ENCODE measurements at regions not wholly inside any gene's neighbourhood (a gene's known extent, or its start where the extent isn't known, plus 50 kb on each side); places are given as distances from the start of the nearest gene placed in this dataset.

GRCh38 chr11:43582863-43583462 lies 97.6 kb upstream of the HSD17B12 start:
- Histone ChIP-seq H2BK15ac (ENCODE audit: low read length) (no peak overlapping the region), H3K4me3 (ENCODE audit: low read length in 2 of 2) (peak overlapping the region in 1 of 2 donors; percentile 18), H3K18ac (ENCODE audit: low read length) (no peak overlapping the region), H2BK120ac (ENCODE audit: low read depth, low read length) (no peak overlapping the region), H3K9ac (ENCODE audit: low read depth, low read length, poor library complexity) (peak overlapping the region; percentile 73), H3K4me2 (ENCODE audit: insufficient read depth, low read length, poor library complexity, severe bottlenecking) (peak overlapping the region; percentile 30), H3K27me3 (ENCODE audit: control insufficient read depth in 3 of 3, insufficient read depth in 3 of 3, low read depth in 1 of 3, low read length in 3 of 3) (peaks cover 33 to 98% (median 68%) of the 10 kb centered on the region in 3 experiments), H3K9me3 (replicated peaks in 1 of 2; ENCODE audit: control insufficient read depth in 2 of 2, insufficient read depth in 1 of 2, low read depth in 1 of 2, low read length in 2 of 2) (peaks cover 0 to 1% of the 10 kb centered on the region in 2 donors), H2AFZ (ENCODE audit: low read length) (peak overlapping the region; percentile 69), H2BK5ac (ENCODE audit: low read length) (no peak overlapping the region), H3K14ac (ENCODE audit: low read length) (no peak overlapping the region), H2BK12ac (ENCODE audit: low read length) (no peak overlapping the region), H3K4me1 (ENCODE audit: control insufficient read depth in 2 of 2, insufficient read depth in 1 of 2, low read depth in 1 of 2, low read length in 2 of 2) (peaks cover 2 to 17% of the 10 kb centered on the region in 2 donors), H3K4ac (ENCODE audit: low read length) (no peak overlapping the region), H3K27ac (replicated peaks; ENCODE audit: low read length) (no peak overlapping the region), H2AK5ac (ENCODE audit: low read depth, low read length) (no peak overlapping the region), H3K36me3 (replicated peaks in 1 of 2; ENCODE audit: control insufficient read depth in 2 of 2, insufficient read depth in 2 of 2, low read length in 2 of 2) (no peaks in the 10 kb centered on the region), H3K79me1 (ENCODE audit: low read depth, low read length) (no peaks in the 10 kb centered on the region), H4K91ac (ENCODE audit: low read depth, low read length, poor library complexity) (no peak overlapping the region), H3K23ac (ENCODE audit: low read depth, low read length, poor library complexity) (peak overlapping the region; percentile 83), H4K8ac (ENCODE audit: low read depth, low read length) (peak overlapping the region; percentile 19)
- no peak for DNase-seq (ENCODE audit: low spot score)
- WGBS, 2 donors (ENCODE audit: extremely low coverage in 2 of 2, insufficient read length in 2 of 2, insufficient replicate concordance in 1 of 2): no CpG with 5 or more reads among the region's 26 CpGs

GRCh38 chr11:43583548-43583947 lies 97.0 kb upstream of the HSD17B12 start:
- no peak overlapping the region for H3K18ac ChIP-seq (ENCODE audit: low read length)
- no peak overlapping the region for H2BK15ac ChIP-seq (ENCODE audit: low read length)
- H2AFZ ChIP-seq (ENCODE audit: low read length): peak overlapping the region; percentile 69
- peaks cover 29 to 96% (median 62%) of the 10 kb centered on the region in 3 experiments for H3K27me3 ChIP-seq (ENCODE audit: control insufficient read depth in 3 of 3, insufficient read depth in 3 of 3, low read depth in 1 of 3, low read length in 3 of 3)
- H3K4me2 ChIP-seq (ENCODE audit: insufficient read depth, low read length, poor library complexity, severe bottlenecking): no peak overlapping the region
- H3K14ac ChIP-seq (ENCODE audit: low read length): no peak overlapping the region
- no peak overlapping the region for H2BK120ac ChIP-seq (ENCODE audit: low read depth, low read length)
- no peak overlapping the region for H3K4me3 ChIP-seq (ENCODE audit: low read length in 2 of 2)
- no peak overlapping the region for H2AK5ac ChIP-seq (ENCODE audit: low read depth, low read length)
- H4K8ac ChIP-seq (ENCODE audit: low read depth, low read length): no peak overlapping the region
- WGBS, 2 donors (ENCODE audit: extremely low coverage in 2 of 2, insufficient read length in 2 of 2, insufficient replicate concordance in 1 of 2): no CpG with 5 or more reads among the region's 6 CpGs
- peaks cover 0 to 1% of the 10 kb centered on the region in 2 donors for H3K9me3 ChIP-seq (replicated peaks in 1 of 2; ENCODE audit: control insufficient read depth in 2 of 2, insufficient read depth in 1 of 2, low read depth in 1 of 2, low read length in 2 of 2)
- no peak for DNase-seq (ENCODE audit: low spot score)
- H3K4ac ChIP-seq (ENCODE audit: low read length): no peak overlapping the region
- H3K27ac ChIP-seq (replicated peaks; ENCODE audit: low read length): no peak overlapping the region
- H3K23ac ChIP-seq (ENCODE audit: low read depth, low read length, poor library complexity): no peak overlapping the region
- no peak overlapping the region for H4K91ac ChIP-seq (ENCODE audit: low read depth, low read length, poor library complexity)
- H3K36me3 ChIP-seq (replicated peaks in 1 of 2; ENCODE audit: control insufficient read depth in 2 of 2, insufficient read depth in 2 of 2, low read length in 2 of 2): no peaks in the 10 kb centered on the region
- H3K79me1 ChIP-seq (ENCODE audit: low read depth, low read length): no peaks in the 10 kb centered on the region
- peaks cover 2 to 14% of the 10 kb centered on the region in 2 donors for H3K4me1 ChIP-seq (ENCODE audit: control insufficient read depth in 2 of 2, insufficient read depth in 1 of 2, low read depth in 1 of 2, low read length in 2 of 2)
- H2BK12ac ChIP-seq (ENCODE audit: low read length): no peak overlapping the region
- no peak overlapping the region for H3K9ac ChIP-seq (ENCODE audit: low read depth, low read length, poor library complexity)
- no peak overlapping the region for H2BK5ac ChIP-seq (ENCODE audit: low read length)

GRCh38 chr11:43585877-43586608 lies 94.5 kb upstream of the HSD17B12 start:
- no peak overlapping the region for H3K14ac ChIP-seq (ENCODE audit: low read length)
- H2BK120ac ChIP-seq (ENCODE audit: low read depth, low read length): no peak overlapping the region
- H3K36me3 ChIP-seq (replicated peaks in 1 of 2; ENCODE audit: control insufficient read depth in 2 of 2, insufficient read depth in 2 of 2, low read length in 2 of 2): no peaks in the 10 kb centered on the region
- H2BK15ac ChIP-seq (ENCODE audit: low read length): no peak overlapping the region
- H2BK12ac ChIP-seq (ENCODE audit: low read length): no peak overlapping the region
- H3K79me1 ChIP-seq (ENCODE audit: low read depth, low read length): no peaks in the 10 kb centered on the region
- H3K9ac ChIP-seq (ENCODE audit: low read depth, low read length, poor library complexity): no peak overlapping the region
- H3K4me1 ChIP-seq (ENCODE audit: control insufficient read depth in 2 of 2, insufficient read depth in 1 of 2, low read depth in 1 of 2, low read length in 2 of 2): peaks cover 2 to 5% of the 10 kb centered on the region in 2 donors
- no peak overlapping the region for H4K8ac ChIP-seq (ENCODE audit: low read depth, low read length)
- no peak overlapping the region for H4K91ac ChIP-seq (ENCODE audit: low read depth, low read length, poor library complexity)
- H3K18ac ChIP-seq (ENCODE audit: low read length): no peak overlapping the region
- no peak overlapping the region for H3K4me2 ChIP-seq (ENCODE audit: insufficient read depth, low read length, poor library complexity, severe bottlenecking)
- H3K4ac ChIP-seq (ENCODE audit: low read length): no peak overlapping the region
- no CpG with 5 or more reads among the region's 1 CpG for WGBS, 2 donors (ENCODE audit: extremely low coverage in 2 of 2, insufficient read length in 2 of 2, insufficient replicate concordance in 1 of 2)
- no peak for DNase-seq (ENCODE audit: low spot score)
- no peak overlapping the region for H2AK5ac ChIP-seq (ENCODE audit: low read depth, low read length)
- H2AFZ ChIP-seq (ENCODE audit: low read length): no peak overlapping the region
- peaks cover 22 to 81% (median 39%) of the 10 kb centered on the region in 3 experiments for H3K27me3 ChIP-seq (ENCODE audit: control insufficient read depth in 3 of 3, insufficient read depth in 3 of 3, low read depth in 1 of 3, low read length in 3 of 3)
- no peak overlapping the region for H3K27ac ChIP-seq (replicated peaks; ENCODE audit: low read length)
- no peak overlapping the region for H2BK5ac ChIP-seq (ENCODE audit: low read length)
- no peak overlapping the region for H3K23ac ChIP-seq (ENCODE audit: low read depth, low read length, poor library complexity)
- no peak overlapping the region for H3K4me3 ChIP-seq (ENCODE audit: low read length in 2 of 2)
- peaks cover 0 to 1% of the 10 kb centered on the region in 2 donors for H3K9me3 ChIP-seq (replicated peaks in 1 of 2; ENCODE audit: control insufficient read depth in 2 of 2, insufficient read depth in 1 of 2, low read depth in 1 of 2, low read length in 2 of 2)

GRCh38 chr11:43589601-43590250 lies 90.8 kb upstream of the HSD17B12 start:
- Histone ChIP-seq H2BK120ac (ENCODE audit: low read depth, low read length) (no peak overlapping the region), H3K79me1 (ENCODE audit: low read depth, low read length) (no peaks in the 10 kb centered on the region), H3K36me3 (replicated peaks in 1 of 2; ENCODE audit: control insufficient read depth in 2 of 2, insufficient read depth in 2 of 2, low read length in 2 of 2) (no peaks in the 10 kb centered on the region), H2BK15ac (ENCODE audit: low read length) (no peak overlapping the region), H3K4me1 (ENCODE audit: control insufficient read depth in 2 of 2, insufficient read depth in 1 of 2, low read depth in 1 of 2, low read length in 2 of 2) (no peaks in the 10 kb centered on the region), H4K91ac (ENCODE audit: low read depth, low read length, poor library complexity) (no peak overlapping the region), H2AK5ac (ENCODE audit: low read depth, low read length) (no peak overlapping the region), H2BK12ac (ENCODE audit: low read length) (no peak overlapping the region), H2BK5ac (ENCODE audit: low read length) (no peak overlapping the region), H3K27me3 (ENCODE audit: control insufficient read depth in 3 of 3, insufficient read depth in 3 of 3, low read depth in 1 of 3, low read length in 3 of 3) (peaks cover 0 to 66% (median 2%) of the 10 kb centered on the region in 3 experiments), H3K18ac (ENCODE audit: low read length) (no peak overlapping the region), H3K23ac (ENCODE audit: low read depth, low read length, poor library complexity) (no peak overlapping the region), H3K27ac (replicated peaks; ENCODE audit: low read length) (no peak overlapping the region), H3K9me3 (replicated peaks in 1 of 2; ENCODE audit: control insufficient read depth in 2 of 2, insufficient read depth in 1 of 2, low read depth in 1 of 2, low read length in 2 of 2) (no peaks in the 10 kb centered on the region), H2AFZ (ENCODE audit: low read length) (no peak overlapping the region), H3K14ac (ENCODE audit: low read length) (no peak overlapping the region), H3K9ac (ENCODE audit: low read depth, low read length, poor library complexity) (no peak overlapping the region), H3K4ac (ENCODE audit: low read length) (no peak overlapping the region), H3K4me2 (ENCODE audit: insufficient read depth, low read length, poor library complexity, severe bottlenecking) (no peak overlapping the region), H4K8ac (ENCODE audit: low read depth, low read length) (no peak overlapping the region), H3K4me3 (ENCODE audit: low read length in 2 of 2) (no peak overlapping the region)
- WGBS, 2 donors (ENCODE audit: extremely low coverage in 2 of 2, insufficient read length in 2 of 2, insufficient replicate concordance in 1 of 2): no CpG with 5 or more reads among the region's 5 CpGs
- no peak for DNase-seq (ENCODE audit: low spot score)

All from neuronal stem cell (in vitro differentiated cells).